VCaP (cell line): ENCODE measurements at regions not wholly inside any gene's neighbourhood (a gene's known extent, or its start where the extent isn't known, plus 50 kb on each side); places are given as distances from the start of the nearest gene placed in this dataset.

Experiments used
- H3K27ac ChIP-seq: fragments of 450-650 bp; 2 replicates; pipeline ENCODE4 v1.5.1; 2017
- CTCF ChIP-seq: fragments of 450-650 bp; conservative IDR thresholded peaks from 2 replicates; pipeline ENCODE4 v1.5.1; 2017; ENCODE audit warnings: mild to moderate bottlenecking, moderate library complexity

GRCh38 chr7:46567858-46568257 is 646.8 kb upstream of the IGFBP3 start:
- no peak for TF ChIP-seq CTCF
- peak overlapping the region; percentile 80 for H3K27ac ChIP-seq

GRCh38 chr7:46566097-46566774 is 645.2 kb upstream of the IGFBP3 start:
- H3K27ac ChIP-seq: no peak overlapping the region
- TF ChIP-seq CTCF: no peak

GRCh38 chr7:46565253-46566096 is 644.4 kb upstream of the IGFBP3 start:
- no peak overlapping the region for H3K27ac ChIP-seq
- TF ChIP-seq CTCF: no peak

- no peak for TF ChIP-seq CTCF
- H3K27ac ChIP-seq: peak overlapping the region; percentile 94
Measured at GRCh38 chr7:46559194-46559832, 638.2 kb upstream of the IGFBP3 start.

- TF ChIP-seq CTCF: no peak
- H3K27ac ChIP-seq: peak overlapping the region; percentile 94
Measured at GRCh38 chr7:46558482-46559193, 637.6 kb upstream of the IGFBP3 start.

- TF ChIP-seq CTCF: no peak
- peak overlapping the region; percentile 94 for H3K27ac ChIP-seq
Measured at GRCh38 chr7:46557781-46558180, 636.7 kb upstream of the IGFBP3 start.

- TF ChIP-seq CTCF: no peak
- H3K27ac ChIP-seq: peak overlapping the region; percentile 94
Measured at GRCh38 chr7:46557295-46557711, 636.2 kb upstream of the IGFBP3 start.
